Hematopoietic multipotent progenitor cell treated with erythropoietin and hydrocortisone succinate and interleukin-3 and kit ligand, for 15 days (in vitro differentiated cells): ENCODE measurements at regions not wholly inside any gene's neighbourhood (a gene's known extent, or its start where the extent isn't known, plus 50 kb on each side); places are given as distances from the start of the nearest gene placed in this dataset.
A peak's percentile ranks its signal among the peaks of the same experiment; 100 is the strongest.
"Not testable (repeated sequence)": the region's sequence is repeated elsewhere in the genome, so short reads cannot be mapped to it uniquely, and the experiment has no call there.

Experiments
- DNase-seq: peaks from one replicate; pipeline ENCODE4 v3.0.0-alpha.2; 2015; ENCODE audit warnings: low spot score

GRCh38 chr15:20237256-20238020 lies 304.2 kb downstream of the GOLGA6L6 start:
- not testable (repeated sequence) for DNase-seq

DNA sequence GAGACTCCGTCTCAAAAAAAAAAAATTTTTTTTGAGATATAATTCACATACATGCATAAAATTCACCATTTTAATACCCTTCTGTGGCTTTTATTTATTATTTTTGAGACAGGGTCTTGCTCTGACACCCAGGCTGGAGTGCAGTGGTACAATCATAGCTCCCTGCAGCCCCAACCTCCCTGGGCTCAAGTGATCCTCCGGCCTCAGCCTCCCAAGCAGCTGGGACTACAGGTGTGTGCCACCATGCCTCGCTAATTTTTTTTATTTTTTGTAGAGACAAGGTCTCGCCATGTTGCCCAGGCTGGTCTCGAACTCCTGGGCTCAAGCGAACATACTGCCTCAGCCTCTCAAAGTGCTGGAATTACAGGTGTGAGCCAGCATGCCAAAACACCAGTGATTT lies 305.9 kb downstream of the GOLGA6L6 start:
- DNase-seq = not testable (repeated sequence)

DNA sequence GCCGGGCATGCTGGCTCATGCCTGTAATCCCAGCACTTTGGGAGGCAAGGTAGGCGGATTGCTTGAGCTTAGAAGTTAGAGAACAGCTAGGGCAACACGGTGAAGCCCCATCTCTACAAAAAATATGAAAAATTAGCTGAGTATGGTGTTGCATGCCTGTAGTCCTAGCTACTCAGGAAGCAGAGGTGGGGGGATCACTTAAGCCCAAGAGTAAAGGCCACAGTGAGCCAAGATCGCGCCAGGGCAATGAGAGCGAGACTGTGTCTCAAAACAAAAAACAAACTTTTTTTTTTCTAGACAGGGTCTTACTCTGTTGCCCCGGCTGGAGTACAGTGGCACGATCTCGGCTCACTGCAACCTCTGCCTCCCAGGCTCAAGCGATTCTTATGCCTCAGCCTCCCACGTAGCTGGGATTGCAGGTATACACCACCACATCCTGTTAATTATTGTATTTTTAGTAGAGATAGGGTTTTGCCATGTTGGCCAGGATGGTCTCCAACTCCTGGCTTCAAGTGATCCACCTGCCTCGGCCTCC lies 307.5 kb downstream of the GOLGA6L6 start:
- DNase-seq = not testable (repeated sequence)

DNA sequence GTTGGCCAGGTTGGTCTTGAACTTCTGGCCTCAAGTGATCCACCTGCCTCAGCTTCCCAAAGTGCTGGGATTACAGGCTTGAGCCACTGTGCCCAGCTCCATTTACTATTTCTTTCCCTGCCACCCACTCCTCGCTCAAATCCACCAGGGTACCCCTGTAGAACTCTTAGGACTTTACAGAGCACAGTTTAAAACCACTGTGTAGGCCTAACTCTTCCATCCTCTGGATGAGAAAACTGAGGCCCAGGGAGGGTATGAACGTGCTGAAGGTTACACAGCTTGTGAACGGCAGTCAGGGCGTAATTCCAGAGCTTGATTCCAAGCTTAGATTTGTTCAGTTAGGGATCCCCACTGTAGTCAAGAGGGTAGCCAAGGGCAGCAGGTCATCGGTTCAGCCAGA lies 309.1 kb downstream of the GOLGA6L6 start:
- not testable (repeated sequence) for DNase-seq

- DNase-seq = not testable (repeated sequence)
Observed at GRCh38 chr15:20230656-20231055, 310.9 kb downstream of the GOLGA6L6 start.

GRCh38 chr15:20228791-20229190 lies 312.8 kb downstream of the GOLGA6L6 start:
- not testable (repeated sequence) for DNase-seq

GRCh38 chr15:20227119-20227853 lies 314.3 kb downstream of the GOLGA6L6 start:
- DNase-seq = not testable (repeated sequence)

DNA sequence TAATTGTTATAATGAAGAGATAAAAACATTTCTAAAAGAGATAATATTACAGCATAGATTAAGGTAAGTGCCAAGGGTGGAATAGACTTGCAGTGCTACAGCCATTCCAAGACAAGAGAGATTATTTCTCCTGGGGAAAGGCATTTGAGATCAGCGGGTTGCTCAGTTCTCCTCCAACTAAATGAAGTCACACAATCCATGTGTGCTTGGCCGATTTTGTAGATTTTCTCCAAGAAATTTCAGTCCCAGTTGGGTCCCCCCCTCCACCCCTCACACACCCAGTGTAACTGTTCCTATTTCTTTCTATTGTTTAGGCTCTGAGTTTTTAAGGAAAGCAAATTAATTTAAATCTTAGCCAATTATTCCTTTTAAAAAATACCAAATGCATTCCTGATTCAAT lies 315.1 kb downstream of the GOLGA6L6 start:
- not testable (repeated sequence) for DNase-seq

GRCh38 chr15:20221063-20221462 lies 320.5 kb downstream of the GOLGA6L6 start:
- DNase-seq = not testable (repeated sequence)

- not testable (repeated sequence) for DNase-seq
Observed at GRCh38 chr15:20219171-20219570, 322.4 kb downstream of the GOLGA6L6 start.

DNA sequence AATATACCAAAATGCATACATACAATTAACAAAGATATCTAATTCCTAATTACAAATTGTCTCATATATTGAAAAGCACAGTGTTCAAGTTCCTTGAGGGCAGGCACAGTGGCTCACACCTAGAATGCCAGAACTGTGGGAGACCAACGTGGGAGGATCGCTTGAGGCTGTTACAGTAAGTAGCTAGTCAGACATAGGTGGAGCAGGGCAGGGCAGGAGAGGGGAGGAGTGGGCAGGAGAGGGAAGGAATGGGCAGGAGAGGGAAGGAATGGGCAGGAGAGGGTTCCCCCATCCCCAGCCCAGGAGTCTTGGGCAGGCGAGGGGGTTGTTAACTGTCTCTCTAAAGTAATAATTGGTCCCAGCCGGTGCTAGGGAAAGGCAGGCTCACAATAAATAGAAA lies 325.9 kb downstream of the GOLGA6L6 start:
- DNase-seq = not testable (repeated sequence)

- DNase-seq = not testable (repeated sequence)
Observed at GRCh38 chr15:20214101-20214500, 327.5 kb downstream of the GOLGA6L6 start.

DNA sequence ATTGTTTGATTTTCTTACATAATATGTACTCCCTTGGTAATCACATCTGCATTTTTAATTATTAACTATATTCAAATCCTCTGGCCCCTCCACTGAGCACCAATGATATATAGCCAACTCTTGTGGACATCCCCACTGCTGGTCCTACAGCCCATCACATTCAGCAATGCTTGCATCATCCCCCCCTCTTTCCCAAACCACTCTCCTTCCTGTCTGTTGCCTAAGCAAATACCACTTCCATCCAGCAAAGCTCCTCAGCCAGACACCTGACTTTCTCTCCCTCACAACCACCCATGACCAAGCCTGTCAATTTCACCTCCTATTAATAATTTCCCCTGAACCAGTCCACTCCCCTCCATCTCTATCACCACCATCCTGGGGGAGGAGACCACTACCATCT lies 330.1 kb downstream of the GOLGA6L6 start:
- not testable (repeated sequence) for DNase-seq

- DNase-seq = not testable (repeated sequence)
Observed at GRCh38 chr15:20209973-20210372, 331.6 kb downstream of the GOLGA6L6 start.

DNA sequence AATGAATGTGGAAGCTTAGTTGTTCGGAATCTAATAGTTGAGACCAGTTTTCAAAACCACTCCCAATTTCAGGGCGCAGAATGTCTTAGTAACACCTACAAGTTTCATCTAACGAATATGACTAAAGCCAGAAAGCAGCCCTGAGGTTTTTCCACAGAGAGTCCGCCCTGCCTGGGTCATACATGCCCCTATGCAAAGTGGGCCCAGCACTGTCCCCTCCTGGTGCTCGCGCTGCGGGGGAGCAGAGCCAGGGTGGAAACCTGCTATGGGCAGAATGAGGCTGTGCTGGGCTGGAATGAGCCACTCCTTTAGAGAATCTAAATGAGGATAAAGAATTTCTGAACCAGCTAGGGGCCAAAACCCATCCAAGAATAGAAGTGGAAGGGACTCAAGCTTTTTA lies 334.0 kb downstream of the GOLGA6L6 start:
- not testable (repeated sequence) for DNase-seq

GRCh38 chr15:20207198-20207597 lies 334.4 kb downstream of the GOLGA6L6 start:
- DNase-seq = not testable (repeated sequence)

DNA sequence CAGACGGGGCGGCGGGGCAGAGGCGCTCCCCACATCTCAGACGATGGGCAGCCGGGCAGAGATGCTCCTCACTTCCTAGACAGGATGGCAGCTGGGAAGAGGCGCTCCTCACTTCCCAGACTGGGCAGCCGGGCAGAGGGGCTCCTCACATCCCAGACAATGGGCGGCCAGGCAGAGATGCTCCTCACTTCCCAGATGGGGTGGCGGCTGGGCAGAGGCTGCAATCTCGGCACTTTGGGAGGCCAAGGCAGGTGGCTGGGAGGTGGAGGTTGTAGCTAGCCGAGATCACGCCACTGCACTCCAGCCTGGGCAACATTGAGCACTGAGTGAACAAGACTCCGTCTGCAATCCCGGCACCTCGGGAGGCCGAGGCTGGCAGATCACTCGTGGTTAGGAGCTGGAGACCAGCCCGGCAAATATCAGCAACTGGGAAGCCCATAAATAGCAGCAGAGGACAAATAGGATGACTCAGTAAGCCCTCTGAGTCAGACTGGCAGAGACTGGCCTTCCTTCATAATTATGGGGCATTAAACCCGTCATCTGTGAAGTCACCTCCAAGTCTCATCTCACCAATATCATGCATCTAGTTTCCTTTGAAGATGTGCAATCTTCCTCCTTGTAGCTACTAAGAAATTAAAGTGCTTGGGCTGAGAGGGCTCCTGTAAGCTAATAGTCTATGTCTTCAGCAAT lies 337.3 kb downstream of the GOLGA6L6 start:
- DNase-seq = not testable (repeated sequence)

DNA sequence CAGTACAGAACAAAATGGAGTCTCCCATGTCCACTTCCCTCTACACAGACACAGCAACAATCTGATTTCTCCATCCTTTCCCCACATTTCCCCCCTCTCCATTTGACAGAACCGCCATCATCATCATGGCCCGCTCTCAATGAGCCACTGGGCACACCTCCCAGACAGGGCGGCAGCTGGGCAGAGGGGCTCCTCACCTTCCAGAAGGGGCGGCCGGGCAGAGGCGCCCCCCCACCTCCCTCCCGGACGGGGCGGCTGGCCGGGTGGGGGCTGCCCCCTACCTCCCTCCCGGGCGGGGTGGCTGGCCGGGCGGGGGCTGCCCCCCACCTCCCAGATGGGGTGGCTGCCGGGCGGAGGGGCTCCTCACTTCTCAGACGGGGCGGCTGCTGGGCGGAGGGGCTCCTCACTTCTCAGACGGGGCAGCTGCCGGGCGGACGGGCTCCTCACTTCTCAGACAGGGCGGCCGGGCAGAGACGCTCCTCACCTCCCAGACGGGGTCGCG lies 337.9 kb downstream of the GOLGA6L6 start:
- DNase-seq = not testable (repeated sequence)

GRCh38 chr15:20194591-20195198 lies 346.9 kb downstream of the GOLGA6L6 start:
- not testable (repeated sequence) for DNase-seq

DNA sequence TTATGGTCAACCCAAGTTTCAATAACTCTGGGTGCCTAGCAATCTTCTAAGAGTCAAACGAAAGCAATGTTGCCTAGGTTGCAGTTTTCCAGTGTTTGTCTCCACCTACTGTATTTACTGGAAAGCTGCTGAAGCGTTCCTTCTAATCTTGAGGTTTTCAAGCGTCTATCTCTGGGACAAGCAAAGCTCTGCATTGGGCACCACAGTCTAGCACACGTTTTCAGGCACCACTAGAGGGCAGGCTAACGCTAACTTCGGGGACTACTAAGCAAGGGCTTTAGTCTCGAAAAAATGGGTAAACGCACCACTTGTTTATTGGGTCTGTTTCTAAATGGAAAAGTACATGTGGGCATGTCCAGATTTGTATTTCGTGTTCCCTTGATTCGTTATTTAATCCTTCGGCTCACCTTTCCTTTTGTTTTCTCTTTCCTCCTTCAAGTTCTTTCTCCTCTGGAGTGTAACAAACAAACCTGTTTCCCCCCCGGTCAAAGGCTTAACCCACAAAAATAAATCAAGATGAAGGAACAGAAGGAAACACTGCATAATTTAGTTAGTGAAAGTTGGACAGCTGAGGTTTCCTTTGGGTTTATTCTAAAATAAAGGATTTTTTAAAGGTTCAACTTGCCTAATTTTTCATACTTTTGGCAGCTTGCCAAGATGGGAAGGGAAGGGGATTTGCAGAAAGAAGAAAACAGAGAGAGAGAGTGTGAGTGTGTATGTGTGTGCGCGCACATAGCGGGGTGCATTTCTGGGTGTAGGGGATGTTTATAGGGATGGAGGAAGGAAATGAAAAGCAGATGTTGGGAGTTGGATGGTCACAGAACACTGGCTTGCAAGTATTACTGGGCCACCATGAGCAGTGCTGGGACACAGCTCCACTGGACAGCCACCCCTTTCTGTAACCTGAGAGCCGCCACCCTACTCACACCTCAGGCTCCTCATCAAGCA lies 348.3 kb downstream of the GOLGA6L6 start:
- DNase-seq = peak; percentile 2
